ENCODE measurements at regions not wholly inside any gene's neighbourhood (a gene's known extent, or its start where the extent isn't known, plus 50 kb on each side); places are given as distances from the start of the nearest gene placed in this dataset.

DNA sequence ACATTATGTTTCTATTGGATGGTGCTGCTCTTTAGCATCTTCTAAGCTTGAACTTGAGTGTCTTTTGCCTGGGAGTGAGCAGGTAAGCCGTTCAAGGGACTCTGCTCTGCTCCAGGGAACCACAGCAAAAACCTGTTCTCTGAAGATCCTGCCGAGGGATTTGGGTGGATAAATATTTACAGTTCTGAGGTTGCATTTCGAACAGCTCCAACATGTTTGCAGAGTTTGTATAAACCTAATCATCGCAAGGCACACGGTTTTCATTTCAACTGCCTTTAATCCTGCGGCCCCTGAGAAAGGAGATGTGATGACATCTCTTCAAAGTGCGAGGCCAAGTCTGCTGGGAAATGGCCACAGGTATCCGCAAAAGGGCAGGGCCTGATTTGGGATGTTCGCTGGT is 293.4 kb downstream of the TFAP2C start:
- CTCF ChIA-PET: no interaction called here
- no TSS peak for BruUV-seq (replicated peaks)
- no peak for DNase-seq (ENCODE audit: low read depth, low spot score)
- RAD21 ChIA-PET (ENCODE audit: unreplicated experiment): no interaction called here
- SMC1A ChIA-PET (ENCODE audit: uncharacterized antibody, unreplicated experiment): no interaction called here
- in situ Hi-C loops (cut with MboI): no loop called here
- no peak for TF ChIP-seq MXI1 (IDR thresholded peaks at IDR 0.05; ENCODE audit: low read depth, low read length)
- no peak overlapping the region for H3K9ac ChIP-seq (ENCODE audit: control insufficient read depth, insufficient read depth, low read length)
- H4K20me1 ChIP-seq (ENCODE audit: control insufficient read depth, insufficient read depth): no peaks in the 10 kb centered on the region
- no peak overlapping the region for H3K4me3 ChIP-seq
- H3K27ac ChIP-seq (ENCODE audit: control insufficient read depth, insufficient read depth): no peak overlapping the region
- H3K27me3 ChIP-seq (replicated peaks in 1 of 2; ENCODE audit: control insufficient read depth in 2 of 2, insufficient read depth in 2 of 2, low read length in 1 of 2): peaks cover 0 to 22% of the 10 kb centered on the region in 2 experiments; a peak in 2 of 4 replicates
- no peak for ATAC-seq
- H3K79me2 ChIP-seq (ENCODE audit: control insufficient read depth, insufficient read depth, low read length): no peaks in the 10 kb centered on the region
- POLR2A ChIA-PET: no interaction called here
- H3K4me2 ChIP-seq (ENCODE audit: control insufficient read depth, insufficient read depth): no peak overlapping the region
- no peaks in the 10 kb centered on the region for H3K36me3 ChIP-seq (ENCODE audit: control insufficient read depth in 2 of 2, insufficient read depth in 2 of 2, low read length in 1 of 2)
- intact Hi-C loops (cut with micrococcal nuclease; ENCODE audit: unreplicated experiment): no loop called here
- FAIRE-seq: no peak
- no peaks in the 10 kb centered on the region for H3K9me3 ChIP-seq (replicated peaks; ENCODE audit: control insufficient read depth, insufficient read depth, low read length)
- no peaks in the 10 kb centered on the region for H3K4me1 ChIP-seq (ENCODE audit: control insufficient read depth, insufficient read depth, low read length)
- no peak overlapping the region for H2AFZ ChIP-seq (ENCODE audit: control insufficient read depth, low read depth, low read length)
- 33% methylated on average over 9 of the region's 9 CpGs for WGBS (ENCODE audit: insufficient coverage, insufficient replicate concordance, low lambda C conversion rate, missing lambda C conversion rate)

GRCh38 chr20:56924292-56925081 is 295.4 kb downstream of the TFAP2C start:
- 23% methylated on average over 34 of the region's 34 CpGs for WGBS (ENCODE audit: insufficient coverage, insufficient replicate concordance, low lambda C conversion rate, missing lambda C conversion rate)
- TF ChIP-seq RFX5 (IDR thresholded peaks at IDR 0.05; ENCODE audit: low read depth, low read length) (no peak), BHLHE40 (IDR thresholded peaks at IDR 0.05; ENCODE audit: borderline replicate concordance in 1 of 2, low read depth in 2 of 2, low read length in 1 of 2) (no peak), SUPT20H (IDR thresholded peaks at IDR 0.05; ENCODE audit: borderline replicate concordance, control insufficient read depth, low read depth, low read length) (no peak), MTA3 (IDR thresholded peaks at IDR 0.05; ENCODE audit: borderline replicate concordance, low read length) (no peak), SREBF2 (IDR thresholded peaks at IDR 0.05; ENCODE audit: low read length) (no peak), ZSCAN29 (IDR thresholded peaks at IDR 0.05) (no peak), PAX5 (IDR thresholded peaks at IDR 0.05; ENCODE audit: borderline replicate concordance, low read depth, low read length) (no peak)
- TF ChIP-seq, protein P1, sequence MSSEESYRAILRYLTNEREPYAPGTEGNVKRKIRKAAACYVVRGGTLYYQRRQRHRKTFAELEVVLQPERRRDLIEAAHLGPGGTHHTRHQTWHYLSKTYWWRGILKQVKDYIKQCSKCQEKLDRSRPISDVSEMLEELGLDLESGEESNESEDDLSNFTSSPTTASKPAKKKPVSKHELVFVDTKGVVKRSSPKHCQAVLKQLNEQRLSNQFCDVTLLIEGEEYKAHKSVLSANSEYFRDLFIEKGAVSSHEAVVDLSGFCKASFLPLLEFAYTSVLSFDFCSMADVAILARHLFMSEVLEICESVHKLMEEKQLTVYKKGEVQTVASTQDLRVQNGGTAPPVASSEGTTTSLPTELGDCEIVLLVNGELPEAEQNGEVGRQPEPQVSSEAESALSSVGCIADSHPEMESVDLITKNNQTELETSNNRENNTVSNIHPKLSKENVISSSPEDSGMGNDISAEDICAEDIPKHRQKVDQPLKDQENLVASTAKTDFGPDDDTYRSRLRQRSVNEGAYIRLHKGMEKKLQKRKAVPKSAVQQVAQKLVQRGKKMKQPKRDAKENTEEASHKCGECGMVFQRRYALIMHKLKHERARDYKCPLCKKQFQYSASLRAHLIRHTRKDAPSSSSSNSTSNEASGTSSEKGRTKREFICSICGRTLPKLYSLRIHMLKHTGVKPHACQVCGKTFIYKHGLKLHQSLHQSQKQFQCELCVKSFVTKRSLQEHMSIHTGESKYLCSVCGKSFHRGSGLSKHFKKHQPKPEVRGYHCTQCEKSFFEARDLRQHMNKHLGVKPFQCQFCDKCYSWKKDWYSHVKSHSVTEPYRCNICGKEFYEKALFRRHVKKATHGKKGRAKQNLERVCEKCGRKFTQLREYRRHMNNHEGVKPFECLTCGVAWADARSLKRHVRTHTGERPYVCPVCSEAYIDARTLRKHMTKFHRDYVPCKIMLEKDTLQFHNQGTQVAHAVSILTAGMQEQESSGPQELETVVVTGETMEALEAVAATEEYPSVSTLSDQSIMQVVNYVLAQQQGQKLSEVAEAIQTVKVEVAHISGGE (CRISPR knock-in tag; IDR thresholded peaks at IDR 0.05): no peak
- TF ChIP-seq, protein P2, sequence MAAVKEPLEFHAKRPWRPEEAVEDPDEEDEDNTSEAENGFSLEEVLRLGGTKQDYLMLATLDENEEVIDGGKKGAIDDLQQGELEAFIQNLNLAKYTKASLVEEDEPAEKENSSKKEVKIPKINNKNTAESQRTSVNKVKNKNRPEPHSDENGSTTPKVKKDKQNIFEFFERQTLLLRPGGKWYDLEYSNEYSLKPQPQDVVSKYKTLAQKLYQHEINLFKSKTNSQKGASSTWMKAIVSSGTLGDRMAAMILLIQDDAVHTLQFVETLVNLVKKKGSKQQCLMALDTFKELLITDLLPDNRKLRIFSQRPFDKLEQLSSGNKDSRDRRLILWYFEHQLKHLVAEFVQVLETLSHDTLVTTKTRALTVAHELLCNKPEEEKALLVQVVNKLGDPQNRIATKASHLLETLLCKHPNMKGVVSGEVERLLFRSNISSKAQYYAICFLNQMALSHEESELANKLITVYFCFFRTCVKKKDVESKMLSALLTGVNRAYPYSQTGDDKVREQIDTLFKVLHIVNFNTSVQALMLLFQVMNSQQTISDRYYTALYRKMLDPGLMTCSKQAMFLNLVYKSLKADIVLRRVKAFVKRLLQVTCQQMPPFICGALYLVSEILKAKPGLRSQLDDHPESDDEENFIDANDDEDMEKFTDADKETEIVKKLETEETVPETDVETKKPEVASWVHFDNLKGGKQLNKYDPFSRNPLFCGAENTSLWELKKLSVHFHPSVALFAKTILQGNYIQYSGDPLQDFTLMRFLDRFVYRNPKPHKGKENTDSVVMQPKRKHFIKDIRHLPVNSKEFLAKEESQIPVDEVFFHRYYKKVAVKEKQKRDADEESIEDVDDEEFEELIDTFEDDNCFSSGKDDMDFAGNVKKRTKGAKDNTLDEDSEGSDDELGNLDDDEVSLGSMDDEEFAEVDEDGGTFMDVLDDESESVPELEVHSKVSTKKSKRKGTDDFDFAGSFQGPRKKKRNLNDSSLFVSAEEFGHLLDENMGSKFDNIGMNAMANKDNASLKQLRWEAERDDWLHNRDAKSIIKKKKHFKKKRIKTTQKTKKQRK (IDR thresholded peaks at IDR 0.05; ENCODE audit: low read depth, low read length): no peak

More at GRCh38 chr20:56924292-56925081, 295.4 kb downstream of the TFAP2C start:
- no peak overlapping the region for H3K9ac ChIP-seq (ENCODE audit: control insufficient read depth, insufficient read depth, low read length)
- H3K36me3 ChIP-seq (ENCODE audit: control insufficient read depth in 2 of 2, insufficient read depth in 2 of 2, low read length in 1 of 2): no peaks in the 10 kb centered on the region
- H3K79me2 ChIP-seq (ENCODE audit: control insufficient read depth, insufficient read depth, low read length): no peaks in the 10 kb centered on the region
- no peak overlapping the region for H3K4me3 ChIP-seq
- FAIRE-seq (no peak), DNase-seq (ENCODE audit: low read depth, low spot score) (no peak), ATAC-seq (no peak)
- POLR2A ChIA-PET: no interaction called here
- no TSS peak for BruUV-seq (replicated peaks)
- RAD21 ChIA-PET (ENCODE audit: unreplicated experiment): no interaction called here
- H4K20me1 ChIP-seq (ENCODE audit: control insufficient read depth, insufficient read depth): no peaks in the 10 kb centered on the region
- H3K27me3 ChIP-seq (replicated peaks in 1 of 2; ENCODE audit: control insufficient read depth in 2 of 2, insufficient read depth in 2 of 2, low read length in 1 of 2): peaks cover 0 to 22% of the 10 kb centered on the region in 2 experiments; a peak in 2 of 4 replicates
- SMC1A ChIA-PET (ENCODE audit: uncharacterized antibody, unreplicated experiment): interaction anchor here (0.6 kb wide), 1 partner anchor 65 kb away, joined by 3 read pairs; no protein-coding TSS in a partner anchor
- H2AFZ ChIP-seq (ENCODE audit: control insufficient read depth, low read depth, low read length): no peak overlapping the region
- no peaks in the 10 kb centered on the region for H3K9me3 ChIP-seq (replicated peaks; ENCODE audit: control insufficient read depth, insufficient read depth, low read length)
- CTCF ChIA-PET: no interaction called here
- H3K4me2 ChIP-seq (ENCODE audit: control insufficient read depth, insufficient read depth): no peak overlapping the region
- H3K4me1 ChIP-seq (ENCODE audit: control insufficient read depth, insufficient read depth, low read length): no peaks in the 10 kb centered on the region
- intact Hi-C loops (cut with micrococcal nuclease; ENCODE audit: unreplicated experiment): no loop called here
- in situ Hi-C loops (cut with MboI): no loop called here
- H3K27ac ChIP-seq (ENCODE audit: control insufficient read depth, insufficient read depth): no peak overlapping the region
